KMS-11 (cell line): ENCODE measurements at regions not wholly inside any gene's neighbourhood (a gene's known extent, or its start where the extent isn't known, plus 50 kb on each side); places are given as distances from the start of the nearest gene placed in this dataset.

Experiments used
- H2AFZ ChIP-seq: fragments of 200-600 bp; sonication (generic); 2 replicates; pipeline ENCODE4 v1.6.1; 2016; ENCODE audit warnings: antibody characterized with exemption, mixed run types, low read depth
- H3K27ac ChIP-seq: fragments of 200-600 bp; sonication (generic); 2 replicates; pipeline ENCODE4 v1.6.1; 2016; ENCODE audit warnings: mild to moderate bottlenecking, mixed run types
- H3K27me3 ChIP-seq: fragments of 200-600 bp; sonication (generic); 2 replicates; pipeline ENCODE4 v1.6.1; 2017; ENCODE audit warnings: mild to moderate bottlenecking, low read depth, mixed run types, moderate library complexity; ENCODE audit not compliant: insufficient read depth
- H3K36me3 ChIP-seq: fragments of 200-600 bp; sonication (generic); 2 replicates; pipeline ENCODE4 v1.6.1; 2017; ENCODE audit warnings: mild to moderate bottlenecking, mixed run types; ENCODE audit not compliant: insufficient read depth
- H3K4me1 ChIP-seq: fragments of 200-600 bp; sonication (generic); 2 replicates; pipeline ENCODE4 v1.6.1; 2016; ENCODE audit warnings: mild to moderate bottlenecking, low read depth, mixed run types; ENCODE audit not compliant: poor library complexity, severe bottlenecking
- H3K4me2 ChIP-seq: fragments of 200-600 bp; sonication (generic); 2 replicates; pipeline ENCODE4 v1.7.0; 2016; ENCODE audit warnings: mild to moderate bottlenecking, mixed run types
- H3K4me3 ChIP-seq: fragments of 200-600 bp; sonication (generic); IDR thresholded peaks from 2 replicates; pipeline ENCODE4 v1.6.1; 2017; ENCODE audit warnings: low read depth, low read length, mixed read lengths; ENCODE audit not compliant: insufficient read depth
- H3K79me2 ChIP-seq: fragments of 200-600 bp; sonication (generic); 2 replicates; pipeline ENCODE4 v1.6.1; 2016; ENCODE audit warnings: low read depth, mixed run types; ENCODE audit not compliant: insufficient read depth
- H3K9ac ChIP-seq: fragments of 200-600 bp; sonication (generic); 2 replicates; pipeline ENCODE4 v1.6.1; 2016; ENCODE audit warnings: mild to moderate bottlenecking, mixed run types
- H4K20me1 ChIP-seq: fragments of 200-600 bp; sonication (generic); 2 replicates; pipeline ENCODE4 v1.6.1; 2016; ENCODE audit warnings: mild to moderate bottlenecking, mixed run types; ENCODE audit not compliant: insufficient read depth
- TF ChIP-seq, protein P1 (sequence below): fragments of 200-600 bp; sonication (generic); conservative IDR thresholded peaks from 2 replicates; pipeline ENCODE4 v1.6.1; 2017; ENCODE audit warnings: low read depth, mild to moderate bottlenecking, antibody characterized with exemption, low read length, moderate library complexity, mixed read lengths

DNA sequence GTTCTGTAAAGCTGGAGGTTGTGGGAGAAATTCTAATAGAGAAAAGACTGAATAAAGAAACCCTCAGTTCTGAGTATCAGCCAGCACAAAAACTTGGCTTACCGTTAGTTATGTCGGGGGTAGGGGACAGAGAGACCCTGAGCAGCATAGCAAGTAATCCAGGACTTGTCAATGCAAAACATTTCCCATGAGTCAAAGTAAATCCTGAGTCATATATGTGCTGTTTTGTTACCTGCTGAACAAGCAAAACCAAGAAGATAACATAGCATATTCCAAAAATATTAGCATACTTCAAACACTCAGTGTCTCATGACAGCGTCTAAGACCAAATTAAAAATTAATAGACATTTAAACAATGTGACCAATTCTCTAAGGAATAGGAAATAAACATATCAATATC is 75.1 kb upstream of the LUZP2 start:
- no peaks in the 10 kb centered on the region for H3K4me1 ChIP-seq
- no peaks in the 10 kb centered on the region for H3K27me3 ChIP-seq
- H4K20me1 ChIP-seq = no peaks in the 10 kb centered on the region
- H3K36me3 ChIP-seq = no peaks in the 10 kb centered on the region
- TF ChIP-seq, protein P1, sequence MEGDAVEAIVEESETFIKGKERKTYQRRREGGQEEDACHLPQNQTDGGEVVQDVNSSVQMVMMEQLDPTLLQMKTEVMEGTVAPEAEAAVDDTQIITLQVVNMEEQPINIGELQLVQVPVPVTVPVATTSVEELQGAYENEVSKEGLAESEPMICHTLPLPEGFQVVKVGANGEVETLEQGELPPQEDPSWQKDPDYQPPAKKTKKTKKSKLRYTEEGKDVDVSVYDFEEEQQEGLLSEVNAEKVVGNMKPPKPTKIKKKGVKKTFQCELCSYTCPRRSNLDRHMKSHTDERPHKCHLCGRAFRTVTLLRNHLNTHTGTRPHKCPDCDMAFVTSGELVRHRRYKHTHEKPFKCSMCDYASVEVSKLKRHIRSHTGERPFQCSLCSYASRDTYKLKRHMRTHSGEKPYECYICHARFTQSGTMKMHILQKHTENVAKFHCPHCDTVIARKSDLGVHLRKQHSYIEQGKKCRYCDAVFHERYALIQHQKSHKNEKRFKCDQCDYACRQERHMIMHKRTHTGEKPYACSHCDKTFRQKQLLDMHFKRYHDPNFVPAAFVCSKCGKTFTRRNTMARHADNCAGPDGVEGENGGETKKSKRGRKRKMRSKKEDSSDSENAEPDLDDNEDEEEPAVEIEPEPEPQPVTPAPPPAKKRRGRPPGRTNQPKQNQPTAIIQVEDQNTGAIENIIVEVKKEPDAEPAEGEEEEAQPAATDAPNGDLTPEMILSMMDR = no peak
- H3K4me2 ChIP-seq = no peak overlapping the region
- no peak overlapping the region for H3K9ac ChIP-seq
- no peaks in the 10 kb centered on the region for H3K79me2 ChIP-seq
- H3K27ac ChIP-seq = no peak overlapping the region
- no peak overlapping the region for H3K4me3 ChIP-seq
- H2AFZ ChIP-seq = no peak overlapping the region

DNA sequence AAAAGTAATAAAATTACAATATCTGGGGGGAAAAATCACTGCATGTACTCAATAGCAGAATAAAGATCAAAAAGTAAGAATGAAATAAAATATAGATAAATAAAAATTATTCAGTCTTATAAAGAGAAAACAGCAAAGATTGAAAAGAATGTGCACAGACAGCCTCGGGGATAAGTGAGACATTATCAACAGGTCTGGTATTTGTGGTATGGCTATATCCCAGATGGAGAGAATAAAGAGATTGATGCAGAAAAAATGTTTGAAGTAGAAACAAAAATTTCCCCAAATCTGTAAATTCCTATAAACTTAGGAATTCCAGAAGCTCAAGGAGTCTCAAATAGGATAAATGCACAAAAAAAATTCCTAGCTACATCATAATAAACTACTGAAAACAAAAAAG is 74.5 kb upstream of the LUZP2 start:
- no peaks in the 10 kb centered on the region for H3K36me3 ChIP-seq
- no peaks in the 10 kb centered on the region for H3K4me1 ChIP-seq
- no peaks in the 10 kb centered on the region for H4K20me1 ChIP-seq
- no peak overlapping the region for H2AFZ ChIP-seq
- no peak overlapping the region for H3K27ac ChIP-seq
- H3K9ac ChIP-seq = no peak overlapping the region
- H3K27me3 ChIP-seq = no peaks in the 10 kb centered on the region
- H3K79me2 ChIP-seq = no peaks in the 10 kb centered on the region
- TF ChIP-seq, protein P1 = no peak
- H3K4me2 ChIP-seq = no peak overlapping the region
- H3K4me3 ChIP-seq = no peak overlapping the region

DNA sequence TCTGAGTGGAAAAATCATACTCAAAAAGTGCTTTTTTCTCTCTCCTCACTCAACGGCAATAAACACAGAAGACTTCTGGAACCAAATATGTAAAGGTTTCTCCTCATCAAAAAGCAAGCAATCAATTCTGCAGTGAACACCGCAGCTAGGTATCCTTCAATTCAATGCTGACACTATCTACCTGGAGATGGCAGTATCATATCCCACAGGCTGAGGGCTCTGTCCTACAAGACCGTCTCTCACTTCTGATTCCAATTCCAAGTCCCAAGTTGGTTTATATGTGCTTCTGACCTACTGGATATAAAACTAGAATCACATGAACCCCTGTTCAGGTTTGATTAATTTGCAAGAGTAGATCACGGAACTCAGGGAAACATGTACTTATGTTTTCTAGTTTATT is 59.7 kb upstream of the LUZP2 start:
- H3K36me3 ChIP-seq = no peaks in the 10 kb centered on the region
- H3K4me3 ChIP-seq = no peak overlapping the region
- H2AFZ ChIP-seq = no peak overlapping the region
- H4K20me1 ChIP-seq = no peaks in the 10 kb centered on the region
- no peak overlapping the region for H3K27ac ChIP-seq
- TF ChIP-seq, protein P1 = no peak
- H3K4me2 ChIP-seq = no peak overlapping the region
- H3K9ac ChIP-seq = no peak overlapping the region
- H3K27me3 ChIP-seq = no peaks in the 10 kb centered on the region
- H3K4me1 ChIP-seq = no peaks in the 10 kb centered on the region
- H3K79me2 ChIP-seq = no peaks in the 10 kb centered on the region
